GM21423 (cell line): ENCODE measurements at regions not wholly inside any gene's neighbourhood (a gene's known extent, or its start where the extent isn't known, plus 50 kb on each side); places are given as distances from the start of the nearest gene placed in this dataset.

Experiments used
- ATAC-seq: cut with Tn5 transposase; IDR thresholded peaks from one replicate; pipeline ENCODE4 v1.9.1; 2021; ENCODE audit warnings: mild to moderate bottlenecking, moderate library complexity; ENCODE audit not compliant: unreplicated experiment

DNA sequence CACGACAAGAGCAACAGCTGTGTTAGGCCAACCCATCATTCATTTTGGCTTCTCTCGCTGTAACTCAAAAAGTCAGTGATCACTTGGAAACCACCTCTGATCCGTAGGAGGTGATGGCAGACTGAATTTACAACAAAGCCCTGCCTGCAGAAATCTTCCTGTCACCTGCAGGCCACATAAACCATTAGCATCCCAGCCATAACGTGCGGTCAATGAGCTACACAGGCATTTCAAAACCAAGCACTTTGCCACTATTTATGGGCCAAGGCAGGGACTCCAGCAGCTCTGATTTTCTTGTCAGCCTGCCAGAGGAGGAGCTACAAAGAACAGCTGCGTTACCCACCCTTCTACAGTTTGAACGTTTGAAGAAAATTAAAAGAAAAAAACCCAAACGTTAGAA, 228.1 kb upstream of the PPARGC1A start:
- no peak for ATAC-seq

DNA sequence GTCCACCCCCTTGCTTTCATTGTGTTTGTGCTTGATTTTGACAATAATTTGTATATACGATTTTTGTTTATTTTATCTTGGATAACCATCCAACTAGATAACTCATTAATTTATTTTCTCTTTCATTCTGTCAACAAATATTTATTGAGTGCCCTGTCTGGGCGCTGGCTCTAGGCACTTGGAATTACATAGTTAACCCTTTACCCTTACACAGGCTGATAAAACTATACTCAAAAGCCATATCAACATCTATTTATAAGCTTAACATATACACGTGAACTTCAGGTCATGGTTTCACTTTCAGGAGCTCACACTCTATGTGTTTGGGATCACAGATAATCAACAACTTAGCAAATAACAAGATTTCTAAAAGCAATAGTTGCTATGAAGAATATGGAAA, 226.3 kb upstream of the PPARGC1A start:
- no peak for ATAC-seq

DNA sequence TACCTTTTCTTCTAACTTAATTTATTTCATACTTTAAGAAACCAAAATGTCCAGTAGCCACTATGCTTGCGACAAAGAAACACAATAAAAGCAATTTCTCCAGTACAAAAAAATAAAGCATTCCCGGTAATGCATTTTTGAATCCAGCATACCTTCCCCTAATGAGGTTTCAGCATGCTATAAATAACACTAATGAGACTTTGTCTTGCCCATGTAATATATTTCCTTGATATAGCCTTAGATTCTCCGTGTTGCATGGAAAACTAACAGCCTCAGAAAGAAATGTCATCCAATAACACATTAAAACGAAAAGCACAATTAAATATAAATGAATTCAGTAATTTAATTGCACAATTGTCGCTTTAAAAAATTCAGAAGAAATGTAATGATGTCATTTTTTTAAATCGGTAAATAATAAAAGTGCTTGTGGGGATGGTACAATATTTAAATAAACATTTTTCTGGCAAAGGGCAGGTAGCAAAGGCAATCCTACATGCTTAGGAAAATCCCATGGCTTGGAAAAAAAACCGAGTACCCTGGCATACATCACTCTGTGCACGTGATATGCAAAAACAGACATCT, 225.2 kb upstream of the PPARGC1A start:
- no peak for ATAC-seq

DNA sequence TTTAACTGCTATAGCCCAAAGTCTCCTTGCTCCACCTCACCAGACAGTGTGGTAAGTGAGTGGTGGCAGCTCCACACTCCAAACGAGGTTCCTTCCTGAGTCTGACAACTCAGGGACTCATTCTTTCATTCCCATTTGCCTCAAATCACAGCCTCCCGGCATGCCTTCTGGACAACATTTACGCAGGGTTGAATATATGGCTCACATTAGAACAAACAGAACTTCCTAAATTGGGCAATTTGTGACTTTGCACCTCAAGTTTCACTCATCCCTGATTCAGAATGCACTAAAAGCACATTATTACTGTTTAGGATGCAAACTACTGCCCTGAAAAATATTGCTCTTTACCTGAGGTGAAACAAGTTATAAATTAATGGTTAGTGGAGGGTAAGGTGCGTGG, 224.6 kb upstream of the PPARGC1A start:
- no peak for ATAC-seq

DNA sequence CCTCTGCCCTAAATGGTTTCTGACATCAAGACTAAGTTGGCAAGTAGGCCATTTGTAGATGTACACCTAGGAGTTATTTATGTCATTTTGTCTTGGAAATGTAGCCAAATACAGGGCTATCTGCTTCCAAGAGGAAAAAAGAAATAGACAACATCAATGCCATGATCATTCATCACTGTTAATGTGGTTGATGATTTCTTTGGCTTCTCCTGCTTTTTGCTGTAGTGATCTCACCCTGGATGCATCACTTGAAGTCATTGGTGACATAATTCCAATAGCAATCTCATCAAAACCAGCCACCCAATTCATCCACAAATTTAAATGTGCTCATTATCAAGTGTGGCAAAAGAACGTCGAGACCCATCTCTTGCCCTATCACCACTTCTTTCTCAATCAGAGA, 222.6 kb upstream of the PPARGC1A start:
- ATAC-seq = no peak

DNA sequence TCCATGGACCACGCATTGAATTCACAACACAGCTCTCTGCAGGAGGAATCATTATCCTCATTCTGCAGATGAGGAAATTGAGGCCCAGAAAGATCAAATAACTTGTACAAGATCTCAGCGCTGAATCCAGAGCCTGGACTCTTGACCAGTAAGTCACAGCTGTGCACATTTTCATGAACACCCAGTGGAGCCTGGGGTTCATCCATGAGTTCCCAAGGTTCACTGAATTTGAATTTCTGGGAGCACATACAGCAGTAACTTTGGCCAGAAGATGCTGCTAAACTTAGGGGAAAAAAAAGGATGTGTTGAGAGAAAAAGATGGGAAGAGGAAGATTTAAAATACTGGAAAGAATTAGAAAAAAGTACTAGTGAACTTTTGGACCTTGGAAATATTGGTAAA, 218.7 kb upstream of the PPARGC1A start:
- no peak for ATAC-seq

DNA sequence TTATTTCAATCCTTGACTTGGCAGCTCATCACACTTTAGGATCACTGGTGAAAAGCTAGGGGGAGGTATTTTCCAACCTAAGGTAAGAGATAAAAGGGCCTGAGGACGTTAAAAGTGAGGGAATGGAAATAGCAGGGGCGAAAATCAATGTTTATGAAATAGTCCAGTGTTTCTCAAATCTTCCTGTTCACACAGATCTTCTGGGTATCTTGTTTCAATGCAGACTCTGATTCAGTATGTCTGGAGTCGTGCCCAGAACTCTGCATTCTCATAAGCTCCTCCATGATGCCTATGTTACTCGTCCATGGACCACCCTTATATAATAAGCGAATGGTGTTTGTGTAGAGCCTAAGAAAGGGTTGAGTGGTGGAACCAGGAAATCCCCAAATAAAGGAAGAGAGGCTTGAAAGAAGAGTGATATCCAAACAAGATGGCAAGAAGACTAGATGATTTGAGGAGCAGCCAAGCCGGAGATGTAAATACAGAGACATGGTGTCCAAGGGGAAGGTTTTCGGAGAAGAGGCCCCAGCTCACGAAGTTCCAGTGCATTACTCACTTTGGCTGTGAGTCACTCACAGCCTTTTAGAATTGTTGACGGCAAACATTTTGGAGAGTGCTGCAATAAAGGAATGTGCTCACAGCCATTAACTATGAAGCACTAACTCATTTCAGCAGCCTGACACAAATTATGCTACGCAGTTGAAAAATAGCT, 215.6 kb upstream of the PPARGC1A start:
- ATAC-seq = no peak

DNA sequence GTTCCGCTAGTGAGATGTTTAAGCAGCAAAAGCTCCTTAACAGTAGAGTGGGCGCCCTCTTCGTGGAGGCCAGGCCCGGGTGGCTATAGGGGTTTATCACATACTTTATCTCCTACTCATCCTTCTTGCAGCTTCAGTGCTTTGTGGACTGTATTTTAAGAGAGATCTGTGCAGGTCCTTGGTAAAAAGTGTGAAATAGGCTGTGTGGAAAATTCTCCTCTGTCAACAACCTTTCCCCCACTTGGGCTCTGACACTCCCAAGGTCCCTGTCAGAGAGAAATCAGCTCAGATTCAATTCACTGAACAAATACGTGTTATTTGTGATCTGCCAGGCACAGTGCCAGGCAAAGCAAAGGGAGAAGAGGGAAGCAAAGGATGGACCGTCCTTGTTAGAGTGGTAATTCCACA, 214.3 kb upstream of the PPARGC1A start:
- ATAC-seq = no peak

DNA sequence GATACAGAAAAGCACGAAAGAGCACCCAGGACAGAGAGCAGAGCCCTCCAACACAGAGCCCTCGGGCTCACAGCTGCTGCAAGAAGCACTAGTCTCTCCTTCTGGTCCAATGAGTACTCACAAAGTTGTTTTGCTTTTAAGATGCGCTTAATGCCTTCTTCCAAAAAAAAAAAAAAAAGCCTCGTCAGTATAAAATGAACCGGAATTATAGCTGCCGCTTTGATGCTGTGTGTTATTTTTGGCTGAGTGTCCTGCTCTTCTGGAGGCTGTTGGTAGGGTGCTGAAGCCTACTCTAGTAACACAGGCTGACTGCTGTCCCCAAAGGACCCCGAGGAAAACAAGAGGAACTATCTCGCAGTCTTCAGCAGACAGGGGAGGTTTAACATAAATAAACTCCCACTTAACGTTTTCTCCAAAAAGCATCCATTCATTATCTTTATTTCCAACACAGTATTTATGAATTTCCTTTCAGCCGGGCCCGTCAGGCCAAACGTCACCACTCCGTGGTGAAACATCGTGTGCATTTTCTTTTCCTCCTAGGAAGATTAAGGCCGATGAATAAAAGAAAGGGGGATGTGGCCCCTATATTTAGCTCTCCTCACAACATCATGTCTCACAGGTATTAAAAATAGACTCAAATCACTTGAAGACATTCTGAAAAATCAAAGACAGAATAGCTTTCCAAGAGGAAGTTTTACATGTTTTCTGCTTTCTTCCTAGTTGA, 213.7 kb upstream of the PPARGC1A start:
- no peak for ATAC-seq

DNA sequence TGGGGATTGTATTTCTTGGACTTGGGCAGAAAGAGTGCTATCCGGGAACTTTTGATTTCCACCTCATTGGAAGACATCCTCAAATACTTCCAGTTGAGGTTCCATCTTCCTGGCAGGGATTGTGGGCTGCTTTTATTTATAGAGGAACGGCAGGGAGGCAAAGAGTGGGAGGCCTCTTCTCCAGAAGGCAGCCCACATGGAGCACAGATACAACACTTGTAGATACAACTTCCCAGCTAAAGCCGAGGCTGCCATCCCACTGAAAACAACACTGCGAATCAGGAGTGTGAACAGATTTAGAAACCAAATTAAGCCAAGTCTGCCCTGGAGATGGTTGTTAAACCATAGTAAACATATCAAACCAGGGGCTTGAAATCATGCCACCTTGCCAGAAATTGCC, 212.8 kb upstream of the PPARGC1A start:
- no peak for ATAC-seq

DNA sequence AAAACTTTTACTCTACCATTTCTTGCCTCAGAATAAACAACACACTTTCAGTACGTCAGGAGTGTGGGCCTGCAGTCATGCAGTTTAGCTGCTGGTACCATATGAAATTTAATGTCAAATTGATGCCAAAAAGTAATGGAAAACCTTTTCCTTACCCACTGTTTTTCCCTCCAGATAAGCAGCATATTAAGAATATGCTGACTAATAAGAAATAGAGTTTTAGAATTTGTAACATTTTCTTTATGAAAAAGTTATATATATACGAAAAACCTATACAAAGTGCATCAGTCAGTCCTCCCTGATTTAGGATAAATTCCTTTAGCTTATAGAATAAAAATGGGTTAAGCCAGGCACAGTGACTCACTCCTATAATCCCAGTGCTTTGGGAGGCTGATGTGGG, 206.8 kb upstream of the PPARGC1A start:
- no peak for ATAC-seq

DNA sequence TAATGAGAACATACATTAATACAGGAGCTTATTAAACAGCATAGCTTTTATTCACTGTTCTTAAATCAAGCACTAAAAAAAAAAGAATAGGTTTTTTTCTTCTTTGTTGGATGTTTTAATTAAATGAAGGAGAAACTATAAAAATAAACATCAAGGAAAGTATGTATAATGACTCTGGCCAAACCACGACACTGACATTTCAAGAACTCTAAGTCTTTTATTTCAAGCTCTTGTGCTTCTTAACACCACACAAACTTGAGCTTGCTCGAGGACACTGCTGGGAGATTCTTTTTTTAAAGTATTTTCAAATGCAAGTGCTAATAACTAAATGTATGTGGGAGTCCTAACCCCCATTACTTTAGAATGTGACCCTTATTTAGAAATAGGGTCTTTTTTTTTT, 204.9 kb upstream of the PPARGC1A start:
- no peak for ATAC-seq

DNA sequence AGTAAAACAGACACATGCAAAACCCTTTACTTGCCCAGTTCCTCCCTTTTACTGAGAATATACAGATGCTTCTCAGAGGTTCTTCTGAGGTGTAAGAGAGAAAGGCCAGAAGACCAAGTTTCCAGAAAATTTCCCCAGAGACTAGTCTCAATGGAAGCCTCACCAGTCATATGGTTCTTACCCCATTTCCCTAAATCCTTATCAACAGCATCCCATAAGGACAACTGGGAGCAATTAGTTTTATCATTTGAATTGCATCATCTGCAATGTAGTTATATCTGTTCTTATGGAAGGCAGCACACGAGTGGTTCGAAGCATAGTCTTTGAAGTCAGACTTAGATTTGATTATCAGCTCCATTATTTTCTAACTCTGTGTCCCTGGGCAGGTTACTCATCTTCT, 203.6 kb upstream of the PPARGC1A start:
- ATAC-seq = no peak

DNA sequence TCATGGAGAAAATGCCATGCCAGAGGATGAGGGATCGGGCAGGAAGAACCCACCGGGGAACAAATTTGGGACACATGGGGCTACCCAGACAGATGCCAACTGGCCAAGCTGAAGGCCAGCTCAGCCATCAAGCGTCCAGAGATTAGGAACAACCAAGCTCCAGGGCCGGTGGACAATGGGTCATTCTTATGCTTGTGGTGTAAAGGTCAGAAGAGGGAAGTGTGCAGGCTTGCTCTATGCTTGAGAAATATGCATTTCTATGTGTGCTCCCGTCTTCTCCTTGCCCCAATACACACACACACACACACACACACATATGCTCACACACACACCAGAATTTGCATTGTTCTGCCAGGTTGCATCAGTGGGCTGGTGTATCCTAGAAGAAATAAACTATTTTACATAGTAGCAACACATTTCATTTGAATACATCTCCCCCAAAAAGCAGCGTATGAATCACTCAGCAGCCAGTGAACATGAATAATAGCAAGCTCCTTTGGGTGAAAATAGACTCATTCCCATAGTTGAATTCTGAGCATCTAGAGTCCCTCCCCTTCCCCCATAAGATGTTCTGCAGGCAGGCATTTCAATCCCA, 201.9 kb upstream of the PPARGC1A start:
- ATAC-seq = no peak

DNA sequence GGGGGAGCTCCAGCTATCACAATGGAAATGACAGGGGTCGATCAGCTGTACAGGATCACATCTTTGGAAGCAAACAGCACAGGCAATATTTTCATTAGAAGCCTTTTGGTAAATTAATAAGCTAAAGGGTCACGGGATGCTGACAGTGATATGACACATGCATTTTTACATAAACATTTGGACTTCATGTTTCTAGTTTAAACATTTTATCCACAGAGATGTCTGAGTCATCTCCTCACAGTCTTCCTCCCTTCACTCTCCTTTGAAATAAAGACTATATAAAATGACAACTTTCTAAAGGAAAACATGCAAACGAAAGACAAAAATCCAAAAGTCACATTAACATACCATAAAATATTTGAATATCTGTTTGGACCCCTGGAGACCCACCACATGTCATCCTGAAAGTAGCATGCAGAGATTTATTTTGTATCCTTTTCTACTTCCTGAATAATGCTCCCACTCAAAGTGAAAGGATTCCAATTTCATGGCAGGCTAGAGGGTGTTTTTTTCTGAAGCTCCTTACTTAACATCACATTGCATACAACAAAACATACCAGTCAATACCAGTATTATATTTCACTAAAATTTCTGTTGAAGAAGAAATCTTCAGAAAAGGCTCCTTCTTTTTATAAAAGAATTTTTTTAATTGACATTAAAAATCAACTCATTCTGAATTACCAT, 200.1 kb upstream of the PPARGC1A start:
- ATAC-seq = no peak

DNA sequence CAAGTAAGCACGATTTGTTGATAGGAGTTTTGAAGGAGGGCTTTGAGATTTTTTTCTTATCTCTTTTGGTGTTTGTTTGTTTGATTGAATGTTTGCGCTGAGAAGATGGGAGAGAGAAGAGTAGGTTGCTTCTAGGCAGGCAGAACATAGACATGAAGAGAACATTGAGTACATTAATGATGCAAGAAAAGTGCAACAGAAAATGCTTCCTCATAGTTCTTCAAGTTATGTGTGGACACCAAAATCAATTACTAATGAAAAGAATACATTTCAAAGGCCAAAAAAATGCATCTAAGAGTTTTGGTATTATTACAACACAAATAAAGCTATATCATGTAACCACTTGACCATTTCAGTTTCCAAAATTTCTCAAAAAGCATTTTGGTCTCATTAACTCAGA, 191.0 kb upstream of the PPARGC1A start:
- no peak for ATAC-seq

DNA sequence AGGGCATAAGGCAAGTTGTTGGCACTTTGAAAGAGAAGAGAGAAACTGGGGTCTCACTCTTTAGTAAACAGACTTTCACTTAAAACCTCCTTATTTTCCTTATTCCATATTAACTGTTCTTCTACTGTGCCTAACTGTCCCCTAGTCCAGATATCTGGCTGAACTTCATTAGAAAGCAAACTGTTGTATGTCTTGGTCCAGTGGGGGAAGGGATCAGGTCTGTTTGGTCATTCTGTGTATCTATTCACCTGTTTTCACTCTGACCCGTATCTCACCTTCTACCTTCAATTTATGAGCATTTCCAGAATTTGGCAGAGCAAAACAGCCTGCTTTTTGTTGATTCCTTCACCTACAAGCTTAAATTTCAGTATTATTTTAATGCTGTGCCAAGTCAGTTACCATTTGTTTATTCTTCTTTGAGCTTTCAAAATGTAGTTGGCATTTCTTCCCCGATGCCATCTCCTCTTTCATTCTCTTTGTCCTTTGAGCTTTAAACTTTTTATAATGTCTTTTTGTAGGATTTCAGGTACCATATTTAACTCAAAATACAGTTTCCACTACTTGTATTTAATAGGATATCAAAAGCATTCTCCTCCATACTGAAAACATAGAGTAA, 188.6 kb upstream of the PPARGC1A start:
- no peak for ATAC-seq

DNA sequence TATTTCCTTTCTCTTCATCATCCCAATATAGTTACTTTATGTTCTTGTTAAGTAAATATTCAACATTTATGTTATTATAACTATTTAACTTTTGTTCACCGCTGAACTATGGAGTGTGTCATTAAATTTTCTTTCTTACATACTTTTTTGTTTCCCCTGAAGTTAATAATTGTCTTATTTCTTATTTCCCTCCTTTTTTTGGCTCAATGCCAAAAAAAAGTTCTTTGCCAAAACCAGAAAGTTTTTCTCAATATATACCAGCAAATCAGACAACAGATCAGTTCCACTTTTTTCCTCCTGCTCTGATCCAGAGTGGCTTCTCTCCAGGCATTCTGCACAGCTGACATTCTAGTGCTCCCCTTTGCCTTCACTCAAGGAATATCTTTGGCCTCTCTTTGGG, 187.0 kb upstream of the PPARGC1A start:
- no peak for ATAC-seq

DNA sequence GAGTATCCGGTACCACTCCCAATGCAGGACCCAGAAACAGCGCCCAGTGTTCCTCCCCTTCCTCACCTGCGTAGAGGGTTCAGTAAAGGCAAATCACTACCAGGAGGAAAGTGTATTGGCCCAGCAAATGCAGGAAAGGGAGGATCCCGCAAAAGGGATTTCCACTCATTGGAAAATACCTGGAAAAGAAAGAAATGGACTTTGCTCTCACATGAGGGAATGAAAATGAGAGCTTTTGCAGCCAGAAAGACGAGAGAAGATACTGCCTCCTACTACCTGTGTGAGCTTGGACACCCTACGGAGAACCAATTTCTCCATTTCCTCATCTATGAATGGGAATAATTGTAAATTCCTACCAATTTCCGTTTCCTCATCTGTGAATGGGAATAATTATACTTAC, 184.1 kb upstream of the PPARGC1A start:
- ATAC-seq = no peak

DNA sequence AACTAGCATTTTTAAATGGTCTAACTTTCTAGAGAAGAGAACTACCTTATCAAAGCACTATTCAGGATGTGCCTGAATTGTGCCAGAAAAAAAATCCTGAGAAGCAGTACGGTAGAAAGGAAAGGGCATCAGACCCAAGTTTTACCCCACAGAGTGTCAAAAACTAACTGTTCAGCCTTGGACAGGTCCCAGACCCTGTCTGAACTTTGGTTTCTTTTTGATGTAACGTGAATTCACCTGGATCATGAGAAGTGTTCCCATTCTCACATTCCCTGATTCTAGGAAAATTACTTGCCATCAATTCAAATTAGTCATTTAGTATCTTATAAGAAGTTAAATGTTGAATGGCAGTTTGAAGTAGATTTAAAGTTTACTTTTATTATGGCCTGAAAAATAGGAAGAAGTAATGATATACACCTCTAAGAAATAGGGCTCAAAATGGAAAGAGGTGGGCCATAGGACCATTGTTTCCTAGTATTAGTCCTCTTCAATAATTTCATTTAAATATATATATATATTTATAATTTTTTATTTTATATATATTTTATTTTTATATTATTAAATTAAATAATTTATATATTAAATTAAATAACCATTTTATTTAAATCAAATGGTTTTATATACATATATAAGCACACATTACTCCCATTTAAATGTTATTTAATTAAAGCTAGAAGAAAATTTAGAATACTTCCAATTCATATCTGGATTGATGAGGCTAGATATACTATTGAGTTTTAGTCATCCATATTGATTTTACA, 181.9 kb upstream of the PPARGC1A start:
- no peak for ATAC-seq
